K562 (cell line): ENCODE measurements at regions not wholly inside any gene's neighbourhood (a gene's known extent, or its start where the extent isn't known, plus 50 kb on each side); places are given as distances from the start of the nearest gene placed in this dataset.

ENCODE experiments used
- ATAC-seq: fragments of 200-7000 bp; cut with Tn5 transposase; 3 replicates; pipeline ENCODE4 v1.9.1; 2020; ENCODE audit warnings: moderate library complexity
- BruUV-seq: library from RNA; stranded (reverse); fragments of 400-500 nt; replicated peaks from 2 replicates; lab custom pipeline; 2021; lab: Mats Ljungman, UMichigan
- CTCF ChIA-PET: fragments of 300-600 bp; formaldehyde crosslinking; extraction: SDS; loops from one replicate; lab custom pipeline; 2021; ENCODE audit warnings: low intra/inter-chr PET ratio; lab: Yijun Ruan, JAX
- POLR2A ChIA-PET: fragments of 300-600, 350-650 bp; sonication (Branson Sonifier 250); formaldehyde crosslinking; extraction: SDS; loops from one replicate; lab custom pipeline; 2021; ENCODE audit warnings: antibody characterized with exemption, inconsistent platforms; lab: Yijun Ruan, JAX
- DNase-seq, 4 experiments: peaks; one replicate each; pipeline versions ENCODE4 v3.0.0 to v3.0.0-alpha.2; 2011 to 2018; ENCODE audit warnings: low spot score in 3 of 4, mixed read lengths in 3 of 4; ENCODE audit errors: extremely low read depth in 1 of 4
- FAIRE-seq: peaks from 2 replicates; lab custom pipeline; 2011; peaks lifted over from hg19 to GRCh38; lab: Jason Lieb, UNC
- H2AFZ ChIP-seq: 2 replicates; pipeline ENCODE4 v1.6.0; 2011; ENCODE audit warnings: low read depth, low read length, control low read depth, inconsistent platforms
- H3K27ac ChIP-seq: fragments of 200-600 bp; 3 replicates; pipeline ENCODE4 v1.8.0; 2011; ENCODE audit warnings: low read depth, mild to moderate bottlenecking, control low read depth, inconsistent platforms, low read length, moderate library complexity, mixed read lengths; ENCODE audit errors: extremely low read depth
- H3K27me3 ChIP-seq, 2 experiments: fragments of 300-600 bp in 1 of 2; 2 replicates in 1 of 2; 3 replicates in 1 of 2; pipeline versions ENCODE4 v1.6.0 to v1.8.0; 2011; ENCODE audit warnings: inconsistent platforms in 2 of 2, low read length in 2 of 2, mild to moderate bottlenecking in 1 of 2, mixed read lengths in 1 of 2, moderate library complexity in 1 of 2; ENCODE audit not compliant: control insufficient read depth in 2 of 2, insufficient read depth in 2 of 2
- H3K36me3 ChIP-seq: fragments of 300-600 bp; 3 replicates; pipeline ENCODE4 v1.8.0; 2011; ENCODE audit warnings: mild to moderate bottlenecking, low read length, inconsistent platforms; ENCODE audit not compliant: control insufficient read depth, insufficient read depth
- H3K4me1 ChIP-seq, 2 experiments: fragments of 200-600 bp in 1 of 2; replicated peaks in 1 of 2; 2 replicates in 1 of 2; 3 replicates in 1 of 2; pipeline versions ENCODE4 v1.5.1 to v1.8.0; 2011; ENCODE audit warnings: inconsistent platforms in 2 of 2, low read length in 2 of 2, mild to moderate bottlenecking in 1 of 2, mixed read lengths in 1 of 2, moderate library complexity in 1 of 2; ENCODE audit not compliant: control insufficient read depth in 2 of 2, insufficient read depth in 2 of 2
- H3K4me2 ChIP-seq: 2 replicates; pipeline ENCODE4 v1.6.1; 2011; ENCODE audit warnings: low read length, control low read depth, inconsistent platforms, mixed read lengths; ENCODE audit not compliant: insufficient read depth
- H3K4me3 ChIP-seq: fragments of 200-600 bp; sonication (generic), shearing (Covaris generic); 2 replicates; pipeline ENCODE4 v1.5.1; 2016; ENCODE audit warnings: control low read depth, inconsistent platforms
- H3K79me2 ChIP-seq: fragments of 200-600 bp; 3 replicates; pipeline ENCODE4 v1.8.0; 2011; ENCODE audit warnings: low read length, inconsistent platforms; ENCODE audit not compliant: control insufficient read depth, insufficient read depth
- H3K9ac ChIP-seq, 2 experiments: 2 replicates each; pipeline versions ENCODE4 v1.6.0 to v1.6.1; 2011; ENCODE audit warnings: low read depth in 2 of 2, low read length in 2 of 2, control low read depth in 1 of 2, inconsistent platforms in 1 of 2, mild to moderate bottlenecking in 1 of 2, mixed read lengths in 1 of 2; ENCODE audit not compliant: insufficient read depth in 1 of 2
- H3K9me1 ChIP-seq: one replicate; pipeline ENCODE4 v1.6.0; 2011; ENCODE audit warnings: inconsistent platforms, mild to moderate bottlenecking, low read length, moderate library complexity; ENCODE audit not compliant: control insufficient read depth, insufficient read depth
- H3K9me3 ChIP-seq: replicated peaks from 2 replicates; pipeline ENCODE4 v1.5.1; 2011; ENCODE audit warnings: low read depth, low read length, inconsistent platforms; ENCODE audit not compliant: control insufficient read depth, insufficient read depth
- H4K20me1 ChIP-seq: replicated peaks from 2 replicates; pipeline ENCODE4 v1.6.1; 2011; ENCODE audit warnings: low read length, inconsistent platforms, mixed read lengths; ENCODE audit not compliant: control insufficient read depth, insufficient read depth
- ATF6 ChIP-seq: sonication (generic); formaldehyde crosslinking; IDR thresholded peaks from 2 replicates; pipeline ENCODE4 v1.4.0; 2020; ENCODE audit warnings: mild to moderate bottlenecking, missing genetic modification reagents
- FIP1L1 ChIP-seq: fragments of 200-400 bp; formaldehyde crosslinking; IDR thresholded peaks from 2 replicates; pipeline ENCODE4 v1.6.1; 2018; ENCODE audit warnings: mild to moderate bottlenecking, low read depth, low read length; ENCODE audit not compliant: poor library complexity, severe bottlenecking
- POLR2AphosphoS5 ChIP-seq: IDR thresholded peaks from 2 replicates; pipeline ENCODE4 v1.6.1; 2011; ENCODE audit warnings: mild to moderate bottlenecking, low read depth, low read length, moderate library complexity; ENCODE audit not compliant: control insufficient read depth, insufficient read depth
- WGBS: fragments of 100-300 bp; shearing (Covaris generic); methylation state at CpG from one replicate; pipeline ENCODE4 v1.1.6; 2016; ENCODE audit warnings: low coverage, mixed read lengths; ENCODE audit not compliant: insufficient coverage; ENCODE audit errors: missing lambda C conversion rate; 5-methylcytosine and 5-hydroxymethylcytosine counted together
- in situ Hi-C: fragments of 300-500 bp; cut with MboI; formaldehyde crosslinking; loops from 4 replicates; pipeline ENCODE4 v1.15.0; 2018; ENCODE audit warnings: inconsistent platforms, mixed read lengths
- intact Hi-C: fragments of 100-400 bp; cut with micrococcal nuclease; formaldehyde crosslinking; loops from 2 replicates; pipeline ENCODE4 v1.14.2; 2022

- Histone ChIP-seq H3K36me3 (no peaks in the 10 kb centered on the region), H3K4me2 (no peak overlapping the region), H2AFZ (no peak overlapping the region), H3K9ac (no peak overlapping the region), H3K9me3 (no peaks in the 10 kb centered on the region), H3K4me1 (no peaks in the 10 kb centered on the region; a peak in 1 of 5 replicates), H3K79me2 (no peaks in the 10 kb centered on the region), H3K4me3 (no peak overlapping the region), H4K20me1 (no peaks in the 10 kb centered on the region), H3K27me3 (peaks cover 2 to 38% of the 10 kb centered on the region in 2 experiments; a peak in 4 of 5 replicates), H3K27ac (no peak overlapping the region), H3K9me1 (no peaks in the 10 kb centered on the region)
- no peak for DNase-seq
- no peak for FAIRE-seq
- in situ Hi-C loops: no loop called here
- intact Hi-C loops: no loop called here
- ChIA-PET POLR2A (no interaction called here), CTCF (no interaction called here)
- no TSS peak for BruUV-seq
- TF ChIP-seq POLR2AphosphoS5: no peak
- no peak for TF ChIP-seq ATF6 (CRISPR knock-in tag)
- TF ChIP-seq FIP1L1: no peak
- 0% methylated on average over 9 of the region's 12 CpGs for WGBS
- no peak for ATAC-seq
These were observed 137.6 kb downstream of the TEX29 start for GRCh38 chr13:111458001-111458531.
